ENCODE measurements at regions not wholly inside any gene's neighbourhood (a gene's known extent, or its start where the extent isn't known, plus 50 kb on each side); places are given as distances from the start of the nearest gene placed in this dataset.

- Histone ChIP-seq H3K9me3 (no peaks in the 10 kb centered on the region), H3K4me1 (ENCODE audit: control insufficient read depth in 1 of 2, low read depth in 2 of 2) (no peaks in the 10 kb centered on the region), H3K27me3 (replicated peaks; ENCODE audit: insufficient read depth) (no peaks in the 10 kb centered on the region), H3K4me3 (no peak overlapping the region), H3K27ac (no peak overlapping the region), H3K36me3 (no peaks in the 10 kb centered on the region)
- DNase-seq (ENCODE audit: low spot score), result no peak
- no peak for TF ChIP-seq CTCF (IDR thresholded peaks at IDR 0.05)
- no peak for ATAC-seq (ENCODE audit: insufficient number of reproducible peaks, low FRiP score, low read depth)
Measured at GRCh38 chr5:98510143-98510985, 263.1 kb upstream of the RGMB start.

- no peak overlapping the region for H3K27ac ChIP-seq
- no peak for TF ChIP-seq CTCF (IDR thresholded peaks at IDR 0.05)
- H3K9me3 ChIP-seq, result no peaks in the 10 kb centered on the region
- no peak overlapping the region for H3K4me3 ChIP-seq
- H3K4me1 ChIP-seq (ENCODE audit: control insufficient read depth in 1 of 2, low read depth in 2 of 2), result no peaks in the 10 kb centered on the region
- H3K27me3 ChIP-seq (replicated peaks; ENCODE audit: insufficient read depth), result no peaks in the 10 kb centered on the region
- ATAC-seq (ENCODE audit: insufficient number of reproducible peaks, low FRiP score, low read depth) (no peak), DNase-seq (ENCODE audit: low spot score) (no peak)
- H3K36me3 ChIP-seq, result no peaks in the 10 kb centered on the region
Measured at GRCh38 chr5:98513380-98513779, 260.1 kb upstream of the RGMB start.

GRCh38 chr5:98514215-98514614 is 259.2 kb upstream of the RGMB start:
- no peak for ATAC-seq (ENCODE audit: insufficient number of reproducible peaks, low FRiP score, low read depth)
- no peaks in the 10 kb centered on the region for H3K4me1 ChIP-seq (ENCODE audit: control insufficient read depth in 1 of 2, low read depth in 2 of 2)
- no peak for TF ChIP-seq CTCF (IDR thresholded peaks at IDR 0.05)
- H3K27me3 ChIP-seq (replicated peaks; ENCODE audit: insufficient read depth), result no peaks in the 10 kb centered on the region
- no peak for DNase-seq (ENCODE audit: low spot score)
- no peaks in the 10 kb centered on the region for H3K36me3 ChIP-seq
- no peak overlapping the region for H3K27ac ChIP-seq
- no peak overlapping the region for H3K4me3 ChIP-seq
- no peaks in the 10 kb centered on the region for H3K9me3 ChIP-seq

- H3K36me3 ChIP-seq, result no peaks in the 10 kb centered on the region
- no peaks in the 10 kb centered on the region for H3K27me3 ChIP-seq (replicated peaks; ENCODE audit: insufficient read depth)
- no peak for ATAC-seq (ENCODE audit: insufficient number of reproducible peaks, low FRiP score, low read depth)
- no peak for TF ChIP-seq CTCF (IDR thresholded peaks at IDR 0.05)
- DNase-seq (ENCODE audit: low spot score), result no peak
- no peak overlapping the region for H3K27ac ChIP-seq
- H3K9me3 ChIP-seq, result no peaks in the 10 kb centered on the region
- H3K4me1 ChIP-seq (ENCODE audit: control insufficient read depth in 1 of 2, low read depth in 2 of 2), result no peaks in the 10 kb centered on the region
- no peak overlapping the region for H3K4me3 ChIP-seq
Measured at GRCh38 chr5:98516701-98517100, 256.8 kb upstream of the RGMB start.

GRCh38 chr5:98517560-98518366 is 255.7 kb upstream of the RGMB start:
- ATAC-seq (ENCODE audit: insufficient number of reproducible peaks, low FRiP score, low read depth) (no peak), DNase-seq (ENCODE audit: low spot score) (no peak)
- Histone ChIP-seq H3K36me3 (no peaks in the 10 kb centered on the region), H3K27me3 (replicated peaks; ENCODE audit: insufficient read depth) (no peaks in the 10 kb centered on the region), H3K4me3 (no peak overlapping the region), H3K4me1 (ENCODE audit: control insufficient read depth in 1 of 2, low read depth in 2 of 2) (no peaks in the 10 kb centered on the region), H3K9me3 (no peaks in the 10 kb centered on the region), H3K27ac (no peak overlapping the region)
- no peak for TF ChIP-seq CTCF (IDR thresholded peaks at IDR 0.05)

All from thoracic aorta (tissue), 2 donors.